ENCODE measurements at regions not wholly inside any gene's neighbourhood (a gene's known extent, or its start where the extent isn't known, plus 50 kb on each side); places are given as distances from the start of the nearest gene placed in this dataset.

- TF ChIP-seq CHD7 (IDR thresholded peaks at IDR 0.05; ENCODE audit: insufficient replicate concordance, low read length): no peak
- no peak for TF ChIP-seq SUZ12 (IDR thresholded peaks at IDR 0.05; ENCODE audit: low read length)
- TF ChIP-seq USF2 (IDR thresholded peaks at IDR 0.05; ENCODE audit: low read length): no peak
- TF ChIP-seq GTF2F1 (IDR thresholded peaks at IDR 0.05; ENCODE audit: borderline replicate concordance, low read depth, low read length): no peak
- no peak for TF ChIP-seq BCL11A (IDR thresholded peaks at IDR 0.05; ENCODE audit: low read depth in 2 of 2, low read length in 2 of 2)
- TF ChIP-seq RFX5 (IDR thresholded peaks at IDR 0.05; ENCODE audit: borderline replicate concordance, low read depth, low read length): no peak
- TF ChIP-seq POU5F1 (IDR thresholded peaks at IDR 0.05; ENCODE audit: low read depth, low read length): no peak
- TF ChIP-seq TAF1 (IDR thresholded peaks at IDR 0.05; ENCODE audit: low read depth, low read length): no peak
- no peak for TF ChIP-seq EZH2 (IDR thresholded peaks at IDR 0.05; ENCODE audit: low read depth, low read length, severe bottlenecking)
- no peak for TF ChIP-seq CTBP2 (IDR thresholded peaks at IDR 0.05; ENCODE audit: borderline replicate concordance, insufficient read depth, insufficient read length, low read length)
- no peak for TF ChIP-seq JUND (IDR thresholded peaks at IDR 0.05; ENCODE audit: low read length)
These were observed 138.9 kb downstream of the HAUS1 start (continued) for GRCh38 chr18:46243095-46243494.

All from H1 (cell line).